Spleen (tissue), 7 donors: ENCODE measurements at regions not wholly inside any gene's neighbourhood (a gene's known extent, or its start where the extent isn't known, plus 50 kb on each side); places are given as distances from the start of the nearest gene placed in this dataset.

ENCODE experiments used
- CTCF ChIP-seq, 11 experiments: fragments of 200-600 bp in 7 of 11; fragments of 450-650 bp in 4 of 11; sonication (generic) in 4 of 11; IDR thresholded peaks in 8 of 11; conservative IDR thresholded peaks in 3 of 11; 1 replicate in 7 of 11; 2 replicates in 4 of 11; pipeline versions ENCODE4 v1.4.0 to v1.8.0; 2016 to 2021; ENCODE audit warnings: antibody characterized with exemption in 11 of 11, inconsistent platforms in 4 of 11, mild to moderate bottlenecking in 1 of 11
- POLR2AphosphoS5 ChIP-seq, 3 donors: sonication (generic); formaldehyde crosslinking; IDR thresholded peaks; one replicate each; pipeline ENCODE4 v1.5.1; 2017; ENCODE audit warnings: antibody characterized with exemption in 3 of 3
- donor health status: DM: no; HTN: no; CAD: no; lungs with moderate emphysema.
- donor health status: DM: no; HTN: no; CAD: no.
- donor health status: DM: no; HTN: no; CAD: no.

- TF ChIP-seq CTCF (IDR thresholded peaks at IDR 0.05 in 8 of 11, conservative IDR thresholded peaks at IDR 0.05 in 3 of 11) (no peak), POLR2AphosphoS5 (IDR thresholded peaks at IDR 0.05) (no peak)
Measured at GRCh38 chr2:58398406-58398805, 157.3 kb upstream of the FANCL start.
